ENCODE measurements at regions not wholly inside any gene's neighbourhood (a gene's known extent, or its start where the extent isn't known, plus 50 kb on each side); places are given as distances from the start of the nearest gene placed in this dataset.

DNA sequence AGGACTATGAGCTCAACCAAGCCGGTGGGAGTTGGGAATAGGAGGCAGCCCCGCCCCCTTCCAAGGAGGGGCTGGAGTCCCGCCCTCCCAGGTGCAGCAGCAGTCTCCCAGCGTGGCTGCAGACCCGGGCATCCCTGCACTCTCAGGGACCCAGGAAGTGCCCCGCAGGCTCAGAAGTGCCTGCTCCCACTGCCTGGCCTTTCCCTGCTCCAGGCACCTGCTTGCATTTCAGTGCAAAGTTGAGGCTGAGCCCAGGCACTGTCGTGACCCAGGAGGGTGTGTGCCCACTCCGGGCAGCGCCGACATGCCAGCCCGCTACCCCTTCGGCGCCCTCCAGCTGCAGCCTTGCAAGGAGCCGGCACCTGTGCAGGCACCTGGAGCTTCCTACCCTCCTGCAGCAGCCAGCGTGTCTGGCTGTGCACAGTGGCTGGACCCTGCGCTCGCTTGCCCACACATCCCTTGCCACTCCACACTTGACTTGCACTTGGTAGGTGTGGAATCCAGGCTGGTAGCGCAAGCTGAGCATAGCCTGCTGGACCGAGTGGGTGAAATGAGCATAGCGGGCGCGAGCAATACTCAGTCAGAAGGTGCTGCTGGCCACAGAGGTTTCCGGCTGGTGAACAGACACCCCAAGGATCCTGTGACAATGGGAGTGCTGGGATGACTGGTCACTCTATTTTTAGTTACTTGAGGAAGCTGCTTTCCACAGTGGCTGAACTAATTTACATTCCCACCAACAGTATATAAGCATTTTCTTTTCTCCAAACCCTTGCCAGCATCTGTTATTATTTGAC lies 236.3 kb downstream of the PCDH10 start:
- DNase-seq (peak in 1 of 4 donors; percentile 51), ATAC-seq (no peak)
- Histone ChIP-seq H3K9me3 (peaks cover 0 to 5% of the 10 kb centered on the region in 2 donors), H3K4me3 (no peak overlapping the region), H3K36me3 (no peaks in the 10 kb centered on the region), H3K27me3 (no peaks in the 10 kb centered on the region), H3K4me1 (no peaks in the 10 kb centered on the region), H3K27ac (no peak overlapping the region)
- intact Hi-C loops (cut with DNase I) = no loop called here
- TF ChIP-seq, protein P1, sequence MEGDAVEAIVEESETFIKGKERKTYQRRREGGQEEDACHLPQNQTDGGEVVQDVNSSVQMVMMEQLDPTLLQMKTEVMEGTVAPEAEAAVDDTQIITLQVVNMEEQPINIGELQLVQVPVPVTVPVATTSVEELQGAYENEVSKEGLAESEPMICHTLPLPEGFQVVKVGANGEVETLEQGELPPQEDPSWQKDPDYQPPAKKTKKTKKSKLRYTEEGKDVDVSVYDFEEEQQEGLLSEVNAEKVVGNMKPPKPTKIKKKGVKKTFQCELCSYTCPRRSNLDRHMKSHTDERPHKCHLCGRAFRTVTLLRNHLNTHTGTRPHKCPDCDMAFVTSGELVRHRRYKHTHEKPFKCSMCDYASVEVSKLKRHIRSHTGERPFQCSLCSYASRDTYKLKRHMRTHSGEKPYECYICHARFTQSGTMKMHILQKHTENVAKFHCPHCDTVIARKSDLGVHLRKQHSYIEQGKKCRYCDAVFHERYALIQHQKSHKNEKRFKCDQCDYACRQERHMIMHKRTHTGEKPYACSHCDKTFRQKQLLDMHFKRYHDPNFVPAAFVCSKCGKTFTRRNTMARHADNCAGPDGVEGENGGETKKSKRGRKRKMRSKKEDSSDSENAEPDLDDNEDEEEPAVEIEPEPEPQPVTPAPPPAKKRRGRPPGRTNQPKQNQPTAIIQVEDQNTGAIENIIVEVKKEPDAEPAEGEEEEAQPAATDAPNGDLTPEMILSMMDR (IDR thresholded peaks at IDR 0.05) = no peak

DNA sequence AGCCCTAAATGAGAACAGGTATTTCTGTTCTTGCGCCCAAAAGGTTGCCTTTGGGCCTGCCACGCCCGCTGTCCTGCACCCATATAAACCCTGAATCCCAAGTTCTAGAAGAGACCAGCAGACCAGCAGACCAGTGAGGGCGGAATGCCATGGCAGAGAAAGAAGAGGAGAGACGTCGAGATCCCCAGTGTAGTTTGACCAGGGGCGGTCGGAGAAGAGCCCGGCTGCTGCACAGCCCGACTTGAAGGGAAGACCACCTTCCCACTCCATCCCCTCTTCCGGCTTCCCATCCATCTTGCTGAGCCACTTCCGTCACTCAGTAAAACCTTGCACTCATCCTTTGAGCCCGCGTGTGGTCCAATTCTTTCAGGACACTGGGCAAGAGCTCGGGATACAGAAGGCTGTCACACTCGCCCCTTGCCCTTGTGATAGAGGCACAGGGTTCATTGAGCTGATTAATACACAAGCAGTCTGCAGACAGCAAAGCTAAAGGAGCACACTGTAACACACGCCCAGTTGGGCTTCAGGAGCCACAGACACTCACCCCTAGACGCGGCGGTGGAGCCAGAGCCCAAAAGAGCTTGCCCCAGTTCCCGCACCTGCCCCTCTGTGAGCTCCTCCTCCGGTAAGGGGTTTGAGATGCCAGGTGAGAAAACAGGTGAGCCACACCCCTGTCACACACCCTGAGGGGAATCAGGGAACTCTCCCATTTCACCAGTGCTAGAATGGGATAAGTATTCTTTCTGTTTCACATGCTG lies 230.8 kb downstream of the PCDH10 start:
- ATAC-seq = no peak
- Histone ChIP-seq H3K9me3 (no peaks in the 10 kb centered on the region), H3K4me1 (no peaks in the 10 kb centered on the region), H3K27me3 (no peaks in the 10 kb centered on the region), H3K36me3 (no peaks in the 10 kb centered on the region), H3K4me3 (no peak overlapping the region), H3K27ac (no peak overlapping the region)
- intact Hi-C loops (cut with DNase I) = no loop called here
- TF ChIP-seq, protein P1 (IDR thresholded peaks at IDR 0.05) = no peak
- DNase-seq = peak in 1 of 4 donors; percentile 34

- no peaks in the 10 kb centered on the region for H3K4me1 ChIP-seq
- no peak overlapping the region for H3K27ac ChIP-seq
- H3K27me3 ChIP-seq = no peaks in the 10 kb centered on the region
- no peaks in the 10 kb centered on the region for H3K9me3 ChIP-seq
- H3K4me3 ChIP-seq = no peak overlapping the region
- intact Hi-C loops (cut with DNase I) = no loop called here
- no peaks in the 10 kb centered on the region for H3K36me3 ChIP-seq
- TF ChIP-seq, protein P1 (IDR thresholded peaks at IDR 0.05) = no peak
- no peak for ATAC-seq
- DNase-seq = no peak
These were observed 228.2 kb downstream of the PCDH10 start for GRCh38 chr4:133377286-133377685.

- Histone ChIP-seq H3K27me3 (no peaks in the 10 kb centered on the region), H3K4me3 (no peak overlapping the region), H3K4me1 (no peaks in the 10 kb centered on the region), H3K36me3 (no peaks in the 10 kb centered on the region), H3K27ac (no peak overlapping the region), H3K9me3 (no peaks in the 10 kb centered on the region)
- no peak for ATAC-seq
- TF ChIP-seq, protein P1 (IDR thresholded peaks at IDR 0.05) = no peak
- no peak for DNase-seq
- intact Hi-C loops (cut with DNase I) = no loop called here
These were observed 223.6 kb downstream of the PCDH10 start for GRCh38 chr4:133372699-133373098.

GRCh38 chr4:133355633-133356032 lies 206.5 kb downstream of the PCDH10 start:
- DNase-seq (no peak), ATAC-seq (no peak)
- Histone ChIP-seq H3K27me3 (no peaks in the 10 kb centered on the region), H3K27ac (no peak overlapping the region), H3K4me1 (no peaks in the 10 kb centered on the region), H3K9me3 (no peaks in the 10 kb centered on the region), H3K4me3 (no peak overlapping the region), H3K36me3 (no peaks in the 10 kb centered on the region)
- intact Hi-C loops (cut with DNase I) = no loop called here
- TF ChIP-seq, protein P1 (IDR thresholded peaks at IDR 0.05) = no peak
